H9 (cell line): ENCODE measurements at regions not wholly inside any gene's neighbourhood (a gene's known extent, or its start where the extent isn't known, plus 50 kb on each side); places are given as distances from the start of the nearest gene placed in this dataset.

Source experiments
- DNase-seq: peaks from one replicate; pipeline ENCODE4 v3.0.0-alpha.2; 2017
- H2AFZ ChIP-seq: one replicate; pipeline ENCODE4 v1.6.1; 2013; ENCODE audit warnings: mild to moderate bottlenecking, low read length, control low read depth, moderate library complexity
- H2AK5ac ChIP-seq: 2 replicates; pipeline ENCODE4 v1.6.1; 2013; ENCODE audit warnings: low read length, control low read depth, mixed read lengths; ENCODE audit not compliant: insufficient read length
- H2BK120ac ChIP-seq: one replicate; pipeline ENCODE4 v1.6.1; 2013; ENCODE audit warnings: low read depth, mild to moderate bottlenecking, low read length, control low read depth, inconsistent platforms; ENCODE audit not compliant: poor library complexity, severe bottlenecking
- H2BK12ac ChIP-seq: 2 replicates; pipeline ENCODE4 v1.6.1; 2013; ENCODE audit warnings: low read length, control low read depth, mixed read lengths, low read depth; ENCODE audit not compliant: insufficient read length
- H2BK15ac ChIP-seq: 2 replicates; pipeline ENCODE4 v1.6.1; 2013; ENCODE audit warnings: low read depth, low read length, control low read depth
- H2BK20ac ChIP-seq: one replicate; pipeline ENCODE4 v1.6.1; 2013; ENCODE audit warnings: low read depth, mild to moderate bottlenecking, low read length, control low read depth, inconsistent platforms; ENCODE audit not compliant: poor library complexity, severe bottlenecking
- H2BK5ac ChIP-seq: 2 replicates; pipeline ENCODE4 v1.6.1; 2013; ENCODE audit warnings: low read length, control low read depth, mixed read lengths; ENCODE audit not compliant: insufficient read length
- H3K14ac ChIP-seq: 2 replicates; pipeline ENCODE4 v1.6.1; 2013; ENCODE audit warnings: low read length, control low read depth; ENCODE audit not compliant: insufficient read depth
- H3K18ac ChIP-seq: 2 replicates; pipeline ENCODE4 v1.6.1; 2013; ENCODE audit warnings: low read depth, mild to moderate bottlenecking, mixed read lengths, low read length, control low read depth; ENCODE audit not compliant: insufficient read length
- H3K23ac ChIP-seq: 2 replicates; pipeline ENCODE4 v1.6.1; 2013; ENCODE audit warnings: low read length, control low read depth, mixed read lengths, low read depth; ENCODE audit not compliant: insufficient read length
- H3K23me2 ChIP-seq: 2 replicates; pipeline ENCODE4 v1.6.1; 2013; ENCODE audit warnings: low read depth, mild to moderate bottlenecking, mixed read lengths, low read length, control low read depth; ENCODE audit not compliant: insufficient read length, poor library complexity, severe bottlenecking
- H3K27ac ChIP-seq: 2 replicates; pipeline ENCODE4 v1.5.1; 2013; ENCODE audit warnings: low read length, control low read depth, mixed read lengths, low read depth; ENCODE audit not compliant: insufficient read length
- H3K27me3 ChIP-seq: 2 replicates; pipeline ENCODE4 v1.6.1; 2013; ENCODE audit warnings: low read length, control low read depth, inconsistent platforms; ENCODE audit not compliant: insufficient read depth
- H3K4ac ChIP-seq: 2 replicates; pipeline ENCODE4 v1.6.1; 2013; ENCODE audit warnings: low read depth, mild to moderate bottlenecking, control low read depth, inconsistent platforms, low read length, moderate library complexity
- H3K4me1 ChIP-seq: 2 replicates; pipeline ENCODE4 v1.6.1; 2013; ENCODE audit warnings: low read length, control low read depth, inconsistent platforms; ENCODE audit not compliant: insufficient read depth
- H3K4me2 ChIP-seq: 2 replicates; pipeline ENCODE4 v1.6.1; 2013; ENCODE audit warnings: low read length, control low read depth, mixed read lengths; ENCODE audit not compliant: insufficient read length, insufficient read depth
- H3K56ac ChIP-seq: 2 replicates; pipeline ENCODE4 v1.6.1; 2013; ENCODE audit warnings: low read depth, mild to moderate bottlenecking, mixed read lengths, low read length, control low read depth; ENCODE audit not compliant: insufficient read length
- H3K79me1 ChIP-seq: 2 replicates; pipeline ENCODE4 v1.6.1; 2013; ENCODE audit warnings: low read depth, mild to moderate bottlenecking, moderate library complexity, low read length, control low read depth, inconsistent platforms; ENCODE audit not compliant: insufficient read depth, poor library complexity, severe bottlenecking
- H3K79me2 ChIP-seq: 2 replicates; pipeline ENCODE4 v1.6.1; 2013; ENCODE audit warnings: low read length, control low read depth, inconsistent platforms; ENCODE audit not compliant: insufficient read depth
- H3K9ac ChIP-seq: 2 replicates; pipeline ENCODE4 v1.6.1; 2013; ENCODE audit warnings: low read length, control low read depth, mixed read lengths; ENCODE audit not compliant: insufficient read length; ENCODE audit errors: extremely low read depth
- H3K9me3 ChIP-seq: one replicate; pipeline ENCODE4 v1.6.1; 2013; ENCODE audit warnings: low read depth, low read length, inconsistent platforms; ENCODE audit not compliant: control insufficient read depth
- H3T11ph ChIP-seq: one replicate; pipeline ENCODE4 v1.6.1; 2013; ENCODE audit warnings: mild to moderate bottlenecking, low read length, control low read depth, inconsistent platforms
- H4K20me1 ChIP-seq: one replicate; pipeline ENCODE4 v1.6.1; 2013; ENCODE audit not compliant: control insufficient read depth, insufficient read length, insufficient read depth
- H4K5ac ChIP-seq: 2 replicates; pipeline ENCODE4 v1.6.1; 2013; ENCODE audit warnings: low read depth, mild to moderate bottlenecking, mixed read lengths, low read length, control low read depth; ENCODE audit not compliant: insufficient read length
- H4K8ac ChIP-seq: replicated peaks from 2 replicates; pipeline ENCODE4 v1.6.1; 2013; ENCODE audit warnings: low read length, control low read depth, mixed read lengths, low read depth; ENCODE audit not compliant: insufficient read length
- H4K91ac ChIP-seq: 2 replicates; pipeline ENCODE4 v1.6.1; 2013; ENCODE audit warnings: low read depth, mild to moderate bottlenecking, moderate library complexity, mixed read lengths, low read length, control low read depth; ENCODE audit not compliant: insufficient read length
- H3K27ac Mint-ChIP-seq, 3 experiments: 2 replicates in 2 of 3; 3 replicates in 1 of 3; pipeline ENCODE4 v1.8.0; 2020 to 2021; ENCODE audit warnings: mixed read lengths in 3 of 3, mild to moderate bottlenecking in 1 of 3, moderate library complexity in 1 of 3
- H3K27me3 Mint-ChIP-seq: 2 replicates; pipeline ENCODE4 v1.8.0; 2021; ENCODE audit warnings: low read depth, mild to moderate bottlenecking, moderate library complexity, mixed read lengths
- H3K36me3 Mint-ChIP-seq, 3 experiments: 2 replicates in 2 of 3; 3 replicates in 1 of 3; pipeline ENCODE4 v1.8.0; 2020 to 2021; ENCODE audit warnings: low read depth in 3 of 3, mixed read lengths in 3 of 3; ENCODE audit not compliant: insufficient read depth in 1 of 3
- H3K4me1 Mint-ChIP-seq, 2 experiments: 2 replicates each; pipeline ENCODE4 v1.8.0; 2020; ENCODE audit warnings: mixed read lengths in 2 of 2
- H3K4me3 Mint-ChIP-seq, 2 experiments: 2 replicates in 1 of 2; 3 replicates in 1 of 2; pipeline ENCODE4 v1.8.0; 2020 to 2021; ENCODE audit warnings: mild to moderate bottlenecking in 2 of 2, mixed read lengths in 2 of 2, moderate library complexity in 1 of 2
- H3K9me3 Mint-ChIP-seq, 2 experiments: 2 replicates in 1 of 2; 3 replicates in 1 of 2; pipeline ENCODE4 v1.8.0; 2020; ENCODE audit warnings: mild to moderate bottlenecking in 2 of 2, mixed read lengths in 2 of 2, moderate library complexity in 1 of 2
- TF ChIP-seq, protein P1 (sequence below): fragments of 200-600 bp; sonication (generic); conservative IDR thresholded peaks from 3 replicates; pipeline ENCODE4 v1.8.0; 2021; ENCODE audit warnings: antibody characterized with exemption, mild to moderate bottlenecking

DNA sequence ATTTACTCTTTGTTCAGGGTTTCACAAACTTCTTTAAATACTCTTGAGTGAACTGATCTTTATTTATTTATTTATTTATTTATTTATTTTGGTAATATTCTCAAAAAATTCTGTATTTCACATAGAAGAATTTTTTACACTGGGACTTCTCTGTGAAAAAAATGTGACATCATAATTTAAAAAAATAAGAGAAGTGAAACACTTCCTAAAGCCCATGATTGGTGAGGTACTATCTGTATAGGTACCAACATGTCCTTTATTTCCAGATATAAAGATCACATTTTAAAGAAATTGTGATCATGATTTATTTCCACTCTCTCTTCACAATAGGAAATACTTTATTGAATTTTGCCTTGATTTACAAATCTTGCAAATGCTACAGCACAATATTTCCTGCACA is 497.1 kb downstream of the FAT4 start:
- no peaks in the 10 kb centered on the region for H3K36me3 Mint-ChIP-seq
- H2AK5ac ChIP-seq: no peak overlapping the region
- no peaks in the 10 kb centered on the region for H3K27me3 ChIP-seq
- no peak overlapping the region for H3K56ac ChIP-seq
- no peak overlapping the region for H3K23ac ChIP-seq
- no peaks in the 10 kb centered on the region for H3K9me3 ChIP-seq
- H3K27ac Mint-ChIP-seq: no peak overlapping the region
- no peak overlapping the region for H3K4me3 Mint-ChIP-seq
- no peaks in the 10 kb centered on the region for H3K79me1 ChIP-seq
- H3K79me2 ChIP-seq: no peaks in the 10 kb centered on the region
- no peaks in the 10 kb centered on the region for H3K27me3 Mint-ChIP-seq
- H3K14ac ChIP-seq: no peak overlapping the region
- peaks cover 5 to 9% of the 10 kb centered on the region in 2 experiments; a peak in 3 of 4 replicates for H3K4me1 Mint-ChIP-seq
- H3K4me2 ChIP-seq: no peak overlapping the region
- no peak overlapping the region for H2BK20ac ChIP-seq
- no peak overlapping the region for H2BK12ac ChIP-seq
- no peak overlapping the region for H4K8ac ChIP-seq
- H2BK15ac ChIP-seq: no peak overlapping the region
- no peaks in the 10 kb centered on the region; the same call in 1 of the 2 replicates for H3K4me1 ChIP-seq
- H2BK5ac ChIP-seq: no peak overlapping the region
- H4K20me1 ChIP-seq: no peaks in the 10 kb centered on the region
- H2BK120ac ChIP-seq: no peak overlapping the region
- no peak for DNase-seq
- no peak overlapping the region for H3K27ac ChIP-seq
- H4K5ac ChIP-seq: no peak overlapping the region
- no peak overlapping the region for H3T11ph ChIP-seq
- no peak overlapping the region for H2AFZ ChIP-seq
- no peak overlapping the region for H3K9ac ChIP-seq
- H4K91ac ChIP-seq: no peak overlapping the region
- no peaks in the 10 kb centered on the region for H3K9me3 Mint-ChIP-seq
- H3K4ac ChIP-seq: no peak overlapping the region
- H3K23me2 ChIP-seq: no peaks in the 10 kb centered on the region
- H3K18ac ChIP-seq: no peak overlapping the region
- TF ChIP-seq, protein P1, sequence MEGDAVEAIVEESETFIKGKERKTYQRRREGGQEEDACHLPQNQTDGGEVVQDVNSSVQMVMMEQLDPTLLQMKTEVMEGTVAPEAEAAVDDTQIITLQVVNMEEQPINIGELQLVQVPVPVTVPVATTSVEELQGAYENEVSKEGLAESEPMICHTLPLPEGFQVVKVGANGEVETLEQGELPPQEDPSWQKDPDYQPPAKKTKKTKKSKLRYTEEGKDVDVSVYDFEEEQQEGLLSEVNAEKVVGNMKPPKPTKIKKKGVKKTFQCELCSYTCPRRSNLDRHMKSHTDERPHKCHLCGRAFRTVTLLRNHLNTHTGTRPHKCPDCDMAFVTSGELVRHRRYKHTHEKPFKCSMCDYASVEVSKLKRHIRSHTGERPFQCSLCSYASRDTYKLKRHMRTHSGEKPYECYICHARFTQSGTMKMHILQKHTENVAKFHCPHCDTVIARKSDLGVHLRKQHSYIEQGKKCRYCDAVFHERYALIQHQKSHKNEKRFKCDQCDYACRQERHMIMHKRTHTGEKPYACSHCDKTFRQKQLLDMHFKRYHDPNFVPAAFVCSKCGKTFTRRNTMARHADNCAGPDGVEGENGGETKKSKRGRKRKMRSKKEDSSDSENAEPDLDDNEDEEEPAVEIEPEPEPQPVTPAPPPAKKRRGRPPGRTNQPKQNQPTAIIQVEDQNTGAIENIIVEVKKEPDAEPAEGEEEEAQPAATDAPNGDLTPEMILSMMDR: no peak
